HL-60 (cell line): ENCODE measurements at regions not wholly inside any gene's neighbourhood (a gene's known extent, or its start where the extent isn't known, plus 50 kb on each side); places are given as distances from the start of the nearest gene placed in this dataset.
"Not testable (repeated sequence)": the region's sequence is repeated elsewhere in the genome, so short reads cannot be mapped to it uniquely, and the experiment has no call there.

Source experiments
- DNase-seq, 2 experiments: peaks; one replicate each; pipeline ENCODE4 v3.0.0-alpha.2; 2010 to 2020; ENCODE audit warnings: low read depth in 1 of 2, low spot score in 1 of 2
- H3K27ac ChIP-seq: fragments of 250-450 bp; sonication (Bioruptor Pico); replicated peaks from 2 replicates; pipeline ENCODE4 v1.5.1; 2020; ENCODE audit warnings: mild to moderate bottlenecking, moderate library complexity
- H3K27me3 ChIP-seq: fragments of 250-450 bp; sonication (Bioruptor Pico); 2 replicates; pipeline ENCODE4 v1.5.1; 2021; ENCODE audit warnings: mild to moderate bottlenecking, moderate library complexity; ENCODE audit not compliant: insufficient read depth, poor library complexity, severe bottlenecking
- H3K4me3 ChIP-seq: replicated peaks from 2 replicates; pipeline ENCODE4 v1.5.1; 2011; ENCODE audit warnings: mild to moderate bottlenecking, control low read depth, low read length; ENCODE audit not compliant: insufficient read depth
- GABPA ChIP-seq: IDR thresholded peaks from 2 replicates; pipeline ENCODE4 v1.6.1; 2012; ENCODE audit warnings: low read depth
- POLR2AphosphoS5 ChIP-seq: IDR thresholded peaks from 2 replicates; pipeline ENCODE4 v1.6.1; 2012; ENCODE audit warnings: low read depth
- SPI1 ChIP-seq: IDR thresholded peaks from 2 replicates; pipeline ENCODE4 v1.6.1; 2012; ENCODE audit warnings: low read depth, mild to moderate bottlenecking, borderline replicate concordance
- TF ChIP-seq, protein P1 (sequence below): IDR thresholded peaks from 2 replicates; pipeline ENCODE4 v1.6.1; 2012; ENCODE audit warnings: low read depth; ENCODE audit not compliant: insufficient replicate concordance
- TF ChIP-seq, protein P2 (sequence below): IDR thresholded peaks from one replicate; pipeline ENCODE4 v1.5.1; 2011; ENCODE audit warnings: low read length, control low read depth, inconsistent platforms; ENCODE audit not compliant: insufficient read depth

DNA sequence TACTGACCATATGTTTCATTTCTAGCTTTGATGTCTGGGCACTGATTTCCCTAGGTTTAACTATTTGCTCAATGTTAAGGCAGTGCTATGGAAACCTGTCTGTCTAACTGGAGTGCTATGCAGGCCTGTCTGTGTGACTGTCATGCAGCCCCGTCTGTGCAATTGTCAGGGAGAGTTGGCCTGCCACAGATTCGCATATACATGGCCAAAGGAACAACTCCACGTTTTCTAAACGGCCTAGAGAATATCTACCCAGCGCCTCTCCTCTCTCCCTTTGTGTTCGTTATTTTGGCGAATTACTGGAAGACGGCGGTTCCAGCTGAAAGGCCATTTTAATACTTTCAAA, 59.6 kb upstream of the PSME4 start:
- no peak overlapping the region for H3K4me3 ChIP-seq
- no peak for DNase-seq
- no peaks in the 10 kb centered on the region for H3K27me3 ChIP-seq
- H3K27ac ChIP-seq: no peak overlapping the region
- TF ChIP-seq GABPA (no peak), SPI1 (no peak), POLR2AphosphoS5 (no peak)
- TF ChIP-seq, protein P1, sequence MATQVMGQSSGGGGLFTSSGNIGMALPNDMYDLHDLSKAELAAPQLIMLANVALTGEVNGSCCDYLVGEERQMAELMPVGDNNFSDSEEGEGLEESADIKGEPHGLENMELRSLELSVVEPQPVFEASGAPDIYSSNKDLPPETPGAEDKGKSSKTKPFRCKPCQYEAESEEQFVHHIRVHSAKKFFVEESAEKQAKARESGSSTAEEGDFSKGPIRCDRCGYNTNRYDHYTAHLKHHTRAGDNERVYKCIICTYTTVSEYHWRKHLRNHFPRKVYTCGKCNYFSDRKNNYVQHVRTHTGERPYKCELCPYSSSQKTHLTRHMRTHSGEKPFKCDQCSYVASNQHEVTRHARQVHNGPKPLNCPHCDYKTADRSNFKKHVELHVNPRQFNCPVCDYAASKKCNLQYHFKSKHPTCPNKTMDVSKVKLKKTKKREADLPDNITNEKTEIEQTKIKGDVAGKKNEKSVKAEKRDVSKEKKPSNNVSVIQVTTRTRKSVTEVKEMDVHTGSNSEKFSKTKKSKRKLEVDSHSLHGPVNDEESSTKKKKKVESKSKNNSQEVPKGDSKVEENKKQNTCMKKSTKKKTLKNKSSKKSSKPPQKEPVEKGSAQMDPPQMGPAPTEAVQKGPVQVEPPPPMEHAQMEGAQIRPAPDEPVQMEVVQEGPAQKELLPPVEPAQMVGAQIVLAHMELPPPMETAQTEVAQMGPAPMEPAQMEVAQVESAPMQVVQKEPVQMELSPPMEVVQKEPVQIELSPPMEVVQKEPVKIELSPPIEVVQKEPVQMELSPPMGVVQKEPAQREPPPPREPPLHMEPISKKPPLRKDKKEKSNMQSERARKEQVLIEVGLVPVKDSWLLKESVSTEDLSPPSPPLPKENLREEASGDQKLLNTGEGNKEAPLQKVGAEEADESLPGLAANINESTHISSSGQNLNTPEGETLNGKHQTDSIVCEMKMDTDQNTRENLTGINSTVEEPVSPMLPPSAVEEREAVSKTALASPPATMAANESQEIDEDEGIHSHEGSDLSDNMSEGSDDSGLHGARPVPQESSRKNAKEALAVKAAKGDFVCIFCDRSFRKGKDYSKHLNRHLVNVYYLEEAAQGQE: no peak
- TF ChIP-seq, protein P2, sequence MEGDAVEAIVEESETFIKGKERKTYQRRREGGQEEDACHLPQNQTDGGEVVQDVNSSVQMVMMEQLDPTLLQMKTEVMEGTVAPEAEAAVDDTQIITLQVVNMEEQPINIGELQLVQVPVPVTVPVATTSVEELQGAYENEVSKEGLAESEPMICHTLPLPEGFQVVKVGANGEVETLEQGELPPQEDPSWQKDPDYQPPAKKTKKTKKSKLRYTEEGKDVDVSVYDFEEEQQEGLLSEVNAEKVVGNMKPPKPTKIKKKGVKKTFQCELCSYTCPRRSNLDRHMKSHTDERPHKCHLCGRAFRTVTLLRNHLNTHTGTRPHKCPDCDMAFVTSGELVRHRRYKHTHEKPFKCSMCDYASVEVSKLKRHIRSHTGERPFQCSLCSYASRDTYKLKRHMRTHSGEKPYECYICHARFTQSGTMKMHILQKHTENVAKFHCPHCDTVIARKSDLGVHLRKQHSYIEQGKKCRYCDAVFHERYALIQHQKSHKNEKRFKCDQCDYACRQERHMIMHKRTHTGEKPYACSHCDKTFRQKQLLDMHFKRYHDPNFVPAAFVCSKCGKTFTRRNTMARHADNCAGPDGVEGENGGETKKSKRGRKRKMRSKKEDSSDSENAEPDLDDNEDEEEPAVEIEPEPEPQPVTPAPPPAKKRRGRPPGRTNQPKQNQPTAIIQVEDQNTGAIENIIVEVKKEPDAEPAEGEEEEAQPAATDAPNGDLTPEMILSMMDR: no peak

DNA sequence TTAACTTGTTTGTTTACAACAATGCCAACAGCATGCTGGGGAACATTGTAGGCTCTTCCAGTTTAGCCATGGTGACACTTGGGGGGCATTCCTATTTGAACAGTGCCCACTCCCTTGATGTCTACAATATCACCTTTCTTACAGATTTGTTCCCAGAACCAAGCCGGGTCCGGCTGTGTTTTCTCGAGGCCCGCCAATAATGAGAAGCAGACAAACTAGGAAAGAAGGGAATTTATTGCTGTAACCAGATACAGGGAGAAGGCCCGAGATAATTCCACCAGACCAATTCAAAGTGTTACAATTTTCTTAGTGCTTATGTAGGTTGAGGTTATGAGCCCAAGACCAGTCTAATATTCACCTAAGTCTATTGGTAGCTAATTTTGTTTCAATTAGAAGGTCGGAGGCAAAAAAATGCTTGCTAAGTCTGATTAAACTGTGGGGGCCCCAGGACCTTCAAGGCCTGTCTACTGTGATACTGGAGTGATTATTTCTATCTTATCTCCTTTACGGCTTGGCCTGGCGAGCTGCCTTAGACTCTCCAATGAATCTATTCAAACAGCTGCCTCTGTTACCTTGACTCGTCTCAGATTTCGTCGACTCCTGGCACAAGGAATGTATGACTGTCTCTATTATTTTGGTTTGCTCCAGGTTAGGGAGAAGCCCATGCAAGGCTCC, 59.1 kb upstream of the PSME4 start:
- no peak for TF ChIP-seq GABPA
- TF ChIP-seq, protein P2: no peak
- TF ChIP-seq POLR2AphosphoS5: no peak
- DNase-seq: no peak
- no peaks in the 10 kb centered on the region for H3K27me3 ChIP-seq
- H3K27ac ChIP-seq: no peak overlapping the region
- H3K4me3 ChIP-seq: no peak overlapping the region

DNA sequence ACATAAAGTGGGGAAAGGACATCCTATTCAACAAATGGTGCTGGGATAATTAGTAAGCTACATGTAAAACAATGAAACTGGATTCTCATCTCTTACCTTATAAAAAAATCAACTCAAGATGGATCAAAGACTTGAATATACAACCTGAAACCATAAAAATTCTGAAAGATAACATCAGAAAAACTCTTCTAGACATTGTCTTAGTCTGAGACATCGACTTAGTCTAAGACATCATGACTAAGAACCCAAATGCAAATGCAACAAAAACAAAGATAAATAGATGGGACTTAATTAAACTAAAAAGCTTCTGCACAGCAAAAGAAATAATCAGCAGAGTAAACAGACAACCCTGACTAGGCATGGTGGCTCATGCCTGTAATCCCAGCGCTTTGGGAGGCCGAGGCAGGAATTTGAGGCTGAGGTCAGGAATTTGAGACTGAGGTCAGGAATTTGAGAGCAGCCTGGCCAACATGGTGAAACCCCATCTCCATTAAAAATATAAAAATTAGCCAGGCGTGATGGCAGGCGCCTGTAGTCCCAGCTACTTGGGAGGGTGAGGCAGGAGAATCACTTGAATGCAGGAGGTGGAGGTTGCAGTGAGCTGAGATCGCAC, 54.8 kb upstream of the PSME4 start:
- H3K27me3 ChIP-seq, DNase-seq, H3K27ac ChIP-seq, H3K4me3 ChIP-seq: not testable (repeated sequence)

DNA sequence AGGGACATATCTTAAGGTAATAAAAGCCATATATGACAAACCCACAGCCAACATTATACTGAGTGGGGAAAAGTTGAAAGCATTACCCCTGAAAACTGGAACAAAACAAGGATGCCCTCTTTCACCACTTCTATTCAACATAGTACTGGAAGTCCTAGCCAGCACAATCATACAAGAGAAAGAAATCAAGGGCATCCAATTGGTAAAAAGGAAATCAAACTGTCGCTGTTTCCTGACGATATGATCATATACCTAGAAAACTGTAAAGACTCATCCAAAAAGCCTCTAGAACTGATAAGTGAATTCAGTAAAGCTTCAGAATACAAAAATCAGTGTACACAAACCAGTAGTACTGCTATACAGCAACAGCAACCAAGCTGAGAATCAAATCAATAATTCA, 53.8 kb upstream of the PSME4 start:
- no peak for TF ChIP-seq GABPA
- TF ChIP-seq POLR2AphosphoS5: no peak
- TF ChIP-seq SPI1: no peak
- TF ChIP-seq, protein P2: no peak
- TF ChIP-seq, protein P1: no peak
- no peaks in the 10 kb centered on the region for H3K27me3 ChIP-seq
- H3K4me3 ChIP-seq: no peak overlapping the region
- H3K27ac ChIP-seq: no peak overlapping the region
- DNase-seq: no peak
